ENCODE measurements at regions not wholly inside any gene's neighbourhood (a gene's known extent, or its start where the extent isn't known, plus 50 kb on each side); places are given as distances from the start of the nearest gene placed in this dataset.

- TF ChIP-seq ZNF639 (CRISPR knock-in tag; conservative IDR thresholded peaks at IDR 0.05) = no peak
- no peak for TF ChIP-seq PITX1 (CRISPR knock-in tag; IDR thresholded peaks at IDR 0.05)
- TF ChIP-seq HOXA9 (CRISPR knock-in tag; IDR thresholded peaks at IDR 0.05; ENCODE audit: borderline replicate concordance) = no peak
- TF ChIP-seq REPIN1 (CRISPR knock-in tag; IDR thresholded peaks at IDR 0.05; ENCODE audit: borderline replicate concordance, low read depth) = no peak
- TF ChIP-seq ZBTB42 (CRISPR knock-in tag; IDR thresholded peaks at IDR 0.05) = no peak
- TF ChIP-seq RAD21 (CRISPR knock-in tag; IDR thresholded peaks at IDR 0.05) = peak; percentile 29
- TF ChIP-seq ZNF496 (CRISPR knock-in tag; IDR thresholded peaks at IDR 0.05; ENCODE audit: insufficient replicate concordance) = no peak
- TF ChIP-seq FOXO4 (CRISPR knock-in tag; conservative IDR thresholded peaks at IDR 0.05) = 0 out of 2 replicates have a peak, but pooled peaks have one; percentile 67
- TF ChIP-seq ZNF256 (CRISPR knock-in tag; conservative IDR thresholded peaks at IDR 0.05) = no peak
- peak; percentile 47; the same call in 1 of the 2 replicates for TF ChIP-seq TFDP1 (CRISPR knock-in tag; IDR thresholded peaks at IDR 0.05; ENCODE audit: borderline replicate concordance)
- no peak for TF ChIP-seq SETDB1 (CRISPR knock-in tag; IDR thresholded peaks at IDR 0.05; ENCODE audit: borderline replicate concordance)
- TF ChIP-seq MAZ (IDR thresholded peaks at IDR 0.05; ENCODE audit: borderline replicate concordance, low read depth, low read length) = no peak
- peak; percentile 53; the same call in 1 of the 2 replicates for TF ChIP-seq MAZ (CRISPR knock-in tag; IDR thresholded peaks at IDR 0.05; ENCODE audit: low read depth)
- TF ChIP-seq NR2F1 (CRISPR knock-in tag; IDR thresholded peaks at IDR 0.05) = no peak; a peak in 1 of 4 replicates
- TF ChIP-seq RFXAP (CRISPR knock-in tag; IDR thresholded peaks at IDR 0.05; ENCODE audit: borderline replicate concordance) = 0 out of 2 replicates have a peak, but pooled peaks have one; percentile 38
- no peak for TF ChIP-seq ZNF841 (CRISPR knock-in tag; IDR thresholded peaks at IDR 0.05; ENCODE audit: borderline replicate concordance)
- TF ChIP-seq PHF20 (CRISPR knock-in tag; IDR thresholded peaks at IDR 0.05) = no peak
- no peak for TF ChIP-seq SRSF1 (optimal IDR thresholded peaks at IDR 0.05; ENCODE audit: low read depth, low read length)
- no peak for TF ChIP-seq SNRNP70 (IDR thresholded peaks at IDR 0.05; ENCODE audit: low read depth, low read length)
- no peak; the same call in 1 of the 2 replicates for TF ChIP-seq SMC3 (IDR thresholded peaks at IDR 0.05; ENCODE audit: low read length)
- no peak for TF ChIP-seq KLF6 (CRISPR knock-in tag; IDR thresholded peaks at IDR 0.05)
- TF ChIP-seq ZNF674 (CRISPR knock-in tag; IDR thresholded peaks at IDR 0.05; ENCODE audit: low read depth) = no peak
- no peak for TF ChIP-seq ZFAT (CRISPR knock-in tag; conservative IDR thresholded peaks at IDR 0.05)
- no peak for TF ChIP-seq SRF (IDR thresholded peaks at IDR 0.05; ENCODE audit: low read depth, low read length)
- no peak for TF ChIP-seq TEF (CRISPR knock-in tag; IDR thresholded peaks at IDR 0.05)
- TF ChIP-seq GZF1 (CRISPR knock-in tag; IDR thresholded peaks at IDR 0.05) = no peak
- 0 out of 2 replicates have a peak, but pooled peaks have one; percentile 50 for TF ChIP-seq ZBTB43 (CRISPR knock-in tag; conservative IDR thresholded peaks at IDR 0.05)
These were observed 69.5 kb upstream of the CIBAR2 start (continued) for GRCh38 chr16:85181739-85182129.
